A549 (cell line): ENCODE measurements at regions not wholly inside any gene's neighbourhood (a gene's known extent, or its start where the extent isn't known, plus 50 kb on each side); places are given as distances from the start of the nearest gene placed in this dataset.

ENCODE experiments used
- ATAC-seq, 2 experiments: fragments of 200-7000 bp in 1 of 2; fragments of >200 bp in 1 of 2; cut with Nextera tagmentation in 1 of 2; cut with Tn5 transposase in 1 of 2; 3 replicates each; pipeline versions ENCODE4 v1.8.0 to v1.9.1; 2018 to 2020; ENCODE audit warnings: mild to moderate bottlenecking in 1 of 2, moderate library complexity in 1 of 2
- CTCF ChIA-PET: fragments of 300-600 bp; sonication (Branson Sonifier 250); formaldehyde crosslinking; extraction: SDS; loops from one replicate; lab custom pipeline; 2021; ENCODE audit warnings: antibody characterized with exemption, inconsistent platforms; lab: Yijun Ruan, JAX
- POLR2A ChIA-PET: fragments of 350-600 bp; formaldehyde crosslinking; extraction: SDS; loops from one replicate; lab custom pipeline; 2021; ENCODE audit warnings: antibody characterized with exemption, inconsistent platforms; lab: Yijun Ruan, JAX
- DNase-seq, 2 experiments: peaks; one replicate each; pipeline versions ENCODE4 v3.0.0 to v3.0.0-alpha.2; 2011 to 2016; ENCODE audit warnings: low read depth in 1 of 2, low spot score in 1 of 2
- FAIRE-seq: peaks from 2 replicates; lab custom pipeline; 2011; peaks lifted over from hg19 to GRCh38; lab: Jason Lieb, UNC
- H3K27ac ChIP-seq, 2 experiments: fragments of >200 bp; sonication (Bioruptor Twin); formaldehyde crosslinking; 3 replicates each; pipeline ENCODE4 v1.5.1; 2016 to 2017
- H3K4me1 ChIP-seq: fragments of >200 bp; sonication (Bioruptor Twin); formaldehyde crosslinking; 3 replicates; pipeline ENCODE4 v1.6.1; 2016
- H3K4me2 ChIP-seq: fragments of >200 bp; sonication (Bioruptor Twin); formaldehyde crosslinking; 3 replicates; pipeline ENCODE4 v1.6.1; 2016
- H3K4me3 ChIP-seq: fragments of >200 bp; sonication (Bioruptor Twin); formaldehyde crosslinking; 3 replicates; pipeline ENCODE4 v1.5.1; 2016
- H3K9me3 ChIP-seq: fragments of >200 bp; sonication (Bioruptor Twin); formaldehyde crosslinking; 3 replicates; pipeline ENCODE4 v1.6.1; 2016
- ATOH8 ChIP-seq: fragments of 250-450 bp; sonication (Bioruptor Pico); IDR thresholded peaks from 2 replicates; pipeline ENCODE4 v1.5.0; 2020; ENCODE audit warnings: low read depth, mild to moderate bottlenecking, moderate library complexity
- CTCF ChIP-seq: fragments of >200 bp; sonication (Bioruptor Twin); formaldehyde crosslinking; IDR thresholded peaks from 3 replicates; pipeline ENCODE4 v1.5.1; 2016
- EP300 ChIP-seq, 2 experiments: fragments of >200 bp; sonication (Bioruptor Twin); formaldehyde crosslinking; IDR thresholded peaks; 2 replicates in 1 of 2; 3 replicates in 1 of 2; pipeline ENCODE4 v1.6.1; 2016 to 2017
- ESRRA ChIP-seq: fragments of 150-350 bp; IDR thresholded peaks from 2 replicates; pipeline ENCODE4 v1.6.1; 2014; ENCODE audit warnings: mild to moderate bottlenecking, low read length, borderline replicate concordance
- KDM5A ChIP-seq: fragments of 200-600 bp; sonication (generic); IDR thresholded peaks from 2 replicates; pipeline ENCODE4 v1.6.1; 2016; ENCODE audit warnings: antibody characterized with exemption, mild to moderate bottlenecking
- MAZ ChIP-seq: fragments of 150-350 bp; IDR thresholded peaks from 2 replicates; pipeline ENCODE4 v1.6.1; 2014; ENCODE audit warnings: antibody characterized with exemption, low read depth, low read length, borderline replicate concordance
- NFE2L2 ChIP-seq: fragments of 150-350 bp; conservative IDR thresholded peaks from 2 replicates; pipeline ENCODE4 v1.6.1; 2014; ENCODE audit warnings: low read length
- PHF8 ChIP-seq: fragments of 200-600 bp; sonication (generic); IDR thresholded peaks from 2 replicates; pipeline ENCODE4 v1.6.1; 2016; ENCODE audit warnings: low read depth, mild to moderate bottlenecking, antibody characterized with exemption, moderate library complexity, borderline replicate concordance
- POLR2A ChIP-seq: IDR thresholded peaks from 2 replicates; pipeline ENCODE4 v1.6.1; 2012; ENCODE audit warnings: mild to moderate bottlenecking, low read length
- RCOR1 ChIP-seq: fragments of 150-350 bp; IDR thresholded peaks from 2 replicates; pipeline ENCODE4 v1.6.1; 2014; ENCODE audit warnings: antibody characterized with exemption, low read length, low read depth
- RNF2 ChIP-seq: fragments of 200-600 bp; sonication (generic); IDR thresholded peaks from 2 replicates; pipeline ENCODE4 v1.6.1; 2016; ENCODE audit warnings: low read depth, mild to moderate bottlenecking, antibody characterized with exemption, moderate library complexity, borderline replicate concordance
- SREBF2 ChIP-seq: fragments of 450-650 bp; IDR thresholded peaks from 2 replicates; pipeline ENCODE4 v1.6.1; 2014; ENCODE audit warnings: mild to moderate bottlenecking, moderate library complexity
- USF2 ChIP-seq: fragments of 450-650 bp; IDR thresholded peaks from 2 replicates; pipeline ENCODE4 v1.6.1; 2014; ENCODE audit warnings: antibody characterized with exemption
- ZNF302 ChIP-seq: fragments of 250-450 bp; sonication (Bioruptor Pico); IDR thresholded peaks from 2 replicates; pipeline ENCODE4 v1.9.0; 2021; ENCODE audit warnings: inconsistent platforms, mild to moderate bottlenecking, moderate library complexity
- ZSCAN20 ChIP-seq: fragments of 250-450 bp; sonication (Bioruptor Pico); IDR thresholded peaks from 2 replicates; pipeline ENCODE4 v1.8.0; 2022; ENCODE audit warnings: mild to moderate bottlenecking, moderate library complexity
- WGBS: methylation state at CpG from one replicate; pipeline ENCODE4 v1.1.6; 2017; ENCODE audit errors: missing lambda C conversion rate; 5-methylcytosine and 5-hydroxymethylcytosine counted together

GRCh38 chr2:6384341-6384740 lies 481.4 kb downstream of the CMPK2 start:
- ChIA-PET CTCF (no interaction called here), POLR2A (no interaction called here)
- Histone ChIP-seq H3K27ac (no peak overlapping the region), H3K4me1 (no peaks in the 10 kb centered on the region), H3K4me3 (no peak overlapping the region), H3K4me2 (no peak overlapping the region), H3K9me3 (peaks cover 2% of the 10 kb centered on the region; the same call in 1 of the 3 replicates)
- ATAC-seq (no peak), FAIRE-seq (no peak), DNase-seq (no peak)
- WGBS = 2% methylated on average over 4 of the region's 4 CpGs
- TF ChIP-seq SREBF2 (no peak), PHF8 (no peak), USF2 (no peak), CTCF (no peak), RCOR1 (no peak), EP300 (IDR thresholded peaks at IDR 0.05) (no peak), ATOH8 (CRISPR knock-in tag) (no peak), ESRRA (no peak), ZNF302 (CRISPR knock-in tag) (no peak), MAZ (no peak), ZSCAN20 (CRISPR knock-in tag) (no peak)

GRCh38 chr2:6392354-6392753 lies 473.4 kb downstream of the CMPK2 start:
- no peak overlapping the region for H3K4me3 ChIP-seq
- WGBS = 35% methylated on average over 10 of the region's 10 CpGs
- ChIA-PET CTCF (no interaction called here), POLR2A (no interaction called here)
- TF ChIP-seq KDM5A (no peak), POLR2A (peak; percentile 24; the same call in 1 of the 2 replicates)
- no peak for DNase-seq
- no peak overlapping the region for H3K4me2 ChIP-seq
- no peaks in the 10 kb centered on the region for H3K4me1 ChIP-seq
- peaks cover 15% of the 10 kb centered on the region for H3K9me3 ChIP-seq
- no peak for ATAC-seq
- FAIRE-seq = no peak
- no peak overlapping the region for H3K27ac ChIP-seq

- DNase-seq (no peak), FAIRE-seq (no peak), ATAC-seq (no peak)
- no peak overlapping the region for H3K4me2 ChIP-seq
- CTCF ChIA-PET = no interaction called here
- POLR2A ChIA-PET = no interaction called here
- peaks cover 15% of the 10 kb centered on the region; the same call in 2 of the 3 replicates for H3K9me3 ChIP-seq
- H3K27ac ChIP-seq = no peak overlapping the region
- WGBS = 12% methylated on average over 6 of the region's 6 CpGs
- no peak overlapping the region for H3K4me3 ChIP-seq
- no peak for TF ChIP-seq PHF8
- no peak for TF ChIP-seq RNF2
- no peak for TF ChIP-seq RCOR1
- TF ChIP-seq, all 56 proteins: peak for 0
- H3K4me1 ChIP-seq = no peaks in the 10 kb centered on the region
These were observed 472.7 kb downstream of the CMPK2 start for GRCh38 chr2:6392966-6393365.

- TF ChIP-seq NFE2L2 = no peak
- Histone ChIP-seq H3K4me1 (no peaks in the 10 kb centered on the region), H3K4me2 (no peak overlapping the region), H3K27ac (no peak overlapping the region), H3K9me3 (peaks cover 15% of the 10 kb centered on the region; the same call in 2 of the 3 replicates), H3K4me3 (no peak overlapping the region)
- ChIA-PET CTCF (no interaction called here), POLR2A (no interaction called here)
- 1% methylated on average over 3 of the region's 3 CpGs for WGBS
- ATAC-seq (no peak), FAIRE-seq (no peak), DNase-seq (no peak)
These were observed 471.9 kb downstream of the CMPK2 start for GRCh38 chr2:6393819-6394218.
